Liver (tissue), 3 donors: ENCODE measurements at regions not wholly inside any gene's neighbourhood (a gene's known extent, or its start where the extent isn't known, plus 50 kb on each side); places are given as distances from the start of the nearest gene placed in this dataset.

Experiments
- EGR1 ChIP-seq, 2 donors: IDR thresholded peaks; 2 replicates each; pipeline ENCODE4 v1.6.1; 2016 to 2018; ENCODE audit warnings: antibody characterized with exemption in 2 of 2, low read depth in 2 of 2
- FOXA1 ChIP-seq: IDR thresholded peaks from 2 replicates; pipeline ENCODE4 v1.6.1; 2016; ENCODE audit warnings: antibody characterized with exemption
- JUND ChIP-seq, 2 donors: IDR thresholded peaks; 2 replicates each; pipeline ENCODE4 v1.6.1; 2016; ENCODE audit warnings: antibody characterized with exemption in 2 of 2
- RAD21 ChIP-seq, 2 donors: IDR thresholded peaks; 2 replicates each; pipeline ENCODE4 v1.6.1; 2016; ENCODE audit warnings: antibody characterized with exemption in 2 of 2, mild to moderate bottlenecking in 2 of 2
- TF ChIP-seq, protein P1 (sequence below): fragments of 150-350 bp; IDR thresholded peaks from 2 replicates; pipeline ENCODE4 v1.5.1; 2017; ENCODE audit warnings: improper control_type of control experiment, low read depth, low read length; ENCODE audit not compliant: missing input control
- TF ChIP-seq, protein P2 (sequence below): IDR thresholded peaks from 2 replicates; pipeline ENCODE4 v1.6.1; 2016; ENCODE audit warnings: antibody characterized with exemption
- donor health status: healthy.
- donor health status: healthy.

DNA sequence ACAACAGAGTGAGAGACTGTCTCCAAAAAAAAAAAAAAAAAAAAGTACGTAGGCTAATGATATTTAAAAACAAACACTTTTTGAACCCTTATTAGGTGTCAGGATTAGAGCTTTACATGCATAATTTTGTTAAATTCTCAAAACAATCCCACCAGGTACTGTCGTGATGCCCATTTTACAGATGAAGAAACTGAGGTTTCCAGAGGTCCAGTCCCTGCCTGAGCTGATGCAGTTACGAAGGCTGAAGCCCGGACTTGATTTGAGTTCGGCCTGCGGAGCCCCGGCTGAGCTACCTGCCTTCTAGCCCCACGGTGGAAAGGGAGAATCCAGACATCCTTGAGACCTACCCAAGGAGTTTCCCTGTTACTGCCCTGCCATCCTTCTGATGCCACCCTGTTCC, 137.5 kb upstream of the EEF2KMT start:
- TF ChIP-seq, protein P1, sequence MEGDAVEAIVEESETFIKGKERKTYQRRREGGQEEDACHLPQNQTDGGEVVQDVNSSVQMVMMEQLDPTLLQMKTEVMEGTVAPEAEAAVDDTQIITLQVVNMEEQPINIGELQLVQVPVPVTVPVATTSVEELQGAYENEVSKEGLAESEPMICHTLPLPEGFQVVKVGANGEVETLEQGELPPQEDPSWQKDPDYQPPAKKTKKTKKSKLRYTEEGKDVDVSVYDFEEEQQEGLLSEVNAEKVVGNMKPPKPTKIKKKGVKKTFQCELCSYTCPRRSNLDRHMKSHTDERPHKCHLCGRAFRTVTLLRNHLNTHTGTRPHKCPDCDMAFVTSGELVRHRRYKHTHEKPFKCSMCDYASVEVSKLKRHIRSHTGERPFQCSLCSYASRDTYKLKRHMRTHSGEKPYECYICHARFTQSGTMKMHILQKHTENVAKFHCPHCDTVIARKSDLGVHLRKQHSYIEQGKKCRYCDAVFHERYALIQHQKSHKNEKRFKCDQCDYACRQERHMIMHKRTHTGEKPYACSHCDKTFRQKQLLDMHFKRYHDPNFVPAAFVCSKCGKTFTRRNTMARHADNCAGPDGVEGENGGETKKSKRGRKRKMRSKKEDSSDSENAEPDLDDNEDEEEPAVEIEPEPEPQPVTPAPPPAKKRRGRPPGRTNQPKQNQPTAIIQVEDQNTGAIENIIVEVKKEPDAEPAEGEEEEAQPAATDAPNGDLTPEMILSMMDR = no peak
- TF ChIP-seq JUND (IDR thresholded peaks at IDR 0.05) = no peak
- TF ChIP-seq, protein P2, sequence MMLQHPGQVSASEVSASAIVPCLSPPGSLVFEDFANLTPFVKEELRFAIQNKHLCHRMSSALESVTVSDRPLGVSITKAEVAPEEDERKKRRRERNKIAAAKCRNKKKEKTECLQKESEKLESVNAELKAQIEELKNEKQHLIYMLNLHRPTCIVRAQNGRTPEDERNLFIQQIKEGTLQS = no peak
- TF ChIP-seq FOXA1 = no peak
- TF ChIP-seq RAD21 (IDR thresholded peaks at IDR 0.05) = no peak
- TF ChIP-seq EGR1 (IDR thresholded peaks at IDR 0.05; ENCODE audit: low read depth in 2 of 2) = no peak
